HG03139 (cell line): ENCODE measurements at regions not wholly inside any gene's neighbourhood (a gene's known extent, or its start where the extent isn't known, plus 50 kb on each side); places are given as distances from the start of the nearest gene placed in this dataset.
"Not testable (repeated sequence)": the region's sequence is repeated elsewhere in the genome, so short reads cannot be mapped to it uniquely, and the experiment has no call there.

Source experiments
- ATAC-seq: cut with Tn5 transposase; IDR thresholded peaks from one replicate; pipeline ENCODE4 v1.9.1; 2021; ENCODE audit not compliant: unreplicated experiment

- ATAC-seq, result no peak
Observed at GRCh38 chr10:83489161-83489560, 650.1 kb upstream of the GHITM start.

- no peak for ATAC-seq
Observed at GRCh38 chr10:83492004-83492403, 647.3 kb upstream of the GHITM start.

GRCh38 chr10:83512681-83513080 is 626.6 kb upstream of the GHITM start:
- no peak for ATAC-seq

- no peak for ATAC-seq
Observed at GRCh38 chr10:83515001-83515400, 624.3 kb upstream of the GHITM start.

GRCh38 chr10:83516788-83517187 is 622.5 kb upstream of the GHITM start:
- no peak for ATAC-seq

- no peak for ATAC-seq
Observed at GRCh38 chr10:83517456-83517855, 621.9 kb upstream of the GHITM start.

GRCh38 chr10:83518779-83519178 is 620.5 kb upstream of the GHITM start:
- no peak for ATAC-seq

- ATAC-seq, result not testable (repeated sequence)
Observed at GRCh38 chr10:83520386-83520785, 618.9 kb upstream of the GHITM start.

- no peak for ATAC-seq
Observed at GRCh38 chr10:83522456-83522855, 616.9 kb upstream of the GHITM start.

GRCh38 chr10:83522881-83523386 is 616.4 kb upstream of the GHITM start:
- no peak for ATAC-seq

- no peak for ATAC-seq
Observed at GRCh38 chr10:83527934-83528333, 611.4 kb upstream of the GHITM start.

GRCh38 chr10:83533290-83533689 is 606.0 kb upstream of the GHITM start:
- ATAC-seq, result no peak

- ATAC-seq, result no peak
Observed at GRCh38 chr10:83536426-83536825, 602.9 kb upstream of the GHITM start.

GRCh38 chr10:83538047-83538446 is 601.3 kb upstream of the GHITM start:
- no peak for ATAC-seq

GRCh38 chr10:83539528-83540308 is 599.6 kb upstream of the GHITM start:
- ATAC-seq, result peak; percentile 43

- ATAC-seq, result no peak
Observed at GRCh38 chr10:83541046-83541445, 598.3 kb upstream of the GHITM start.

GRCh38 chr10:83542774-83543411 is 596.4 kb upstream of the GHITM start:
- no peak for ATAC-seq

GRCh38 chr10:83543691-83544462 is 595.4 kb upstream of the GHITM start:
- ATAC-seq, result no peak

- ATAC-seq, result no peak
Observed at GRCh38 chr10:83545901-83546391, 593.4 kb upstream of the GHITM start.

GRCh38 chr10:83551190-83551589 is 588.1 kb upstream of the GHITM start:
- not testable (repeated sequence) for ATAC-seq

GRCh38 chr10:83553366-83553765 is 585.9 kb upstream of the GHITM start:
- no peak for ATAC-seq
